HUES64 (cell line): ENCODE measurements at regions not wholly inside any gene's neighbourhood (a gene's known extent, or its start where the extent isn't known, plus 50 kb on each side); places are given as distances from the start of the nearest gene placed in this dataset.

Experiments
- H3K27ac ChIP-seq: 2 replicates; pipeline ENCODE4 v1.7.0; 2013; ENCODE audit warnings: low read depth, low read length, inconsistent platforms
- H3K27me3 ChIP-seq: 2 replicates; pipeline ENCODE4 v1.6.1; 2013; ENCODE audit warnings: mild to moderate bottlenecking, low read length; ENCODE audit not compliant: insufficient read depth
- H3K36me3 ChIP-seq: 2 replicates; pipeline ENCODE4 v1.6.1; 2013; ENCODE audit warnings: mild to moderate bottlenecking, low read length; ENCODE audit not compliant: insufficient read depth
- H3K4me1 ChIP-seq: 2 replicates; pipeline ENCODE4 v1.6.1; 2013; ENCODE audit warnings: mild to moderate bottlenecking, low read length, moderate library complexity; ENCODE audit not compliant: insufficient read depth
- H3K4me3 ChIP-seq: 2 replicates; pipeline ENCODE4 v1.5.1; 2013; ENCODE audit warnings: mild to moderate bottlenecking, low read length, moderate library complexity
- H3K9ac ChIP-seq: 2 replicates; pipeline ENCODE4 v1.6.1; 2013; ENCODE audit warnings: mild to moderate bottlenecking, low read depth, low read length
- H3K9me3 ChIP-seq: 2 replicates; pipeline ENCODE4 v1.6.1; 2013; ENCODE audit warnings: low read depth, low read length; ENCODE audit not compliant: insufficient read depth
- WGBS: fragments of 150-250, 120-280 bp; methylation state at CpG from one replicate; pipeline ENCODE4 v1.1.7; 2013; ENCODE audit warnings: missing lambda C conversion rate; 5-methylcytosine and 5-hydroxymethylcytosine counted together

DNA sequence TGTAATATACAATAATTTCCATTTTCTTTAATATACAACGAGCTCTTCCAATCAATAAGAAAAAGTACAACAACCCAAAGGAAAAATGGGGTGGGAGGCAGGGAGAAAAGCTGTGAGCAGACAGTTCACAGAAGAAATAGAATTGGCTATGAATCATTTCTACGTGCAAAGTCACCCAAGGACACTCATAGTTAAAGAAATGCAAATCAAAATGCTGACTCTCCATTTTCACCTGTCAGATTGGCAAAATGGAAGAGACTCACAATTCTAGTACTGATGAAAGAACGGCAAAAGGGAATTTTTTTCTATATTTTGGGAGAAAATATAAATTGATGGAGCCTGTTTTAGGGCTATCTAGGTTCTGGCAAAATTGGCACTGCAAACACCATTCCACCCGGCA lies 116.3 kb upstream of the MEF2A start:
- H3K4me1 ChIP-seq: no peaks in the 10 kb centered on the region
- WGBS: 91% methylated on average over 3 of the region's 4 CpGs

GRCh38 chr15:99450896-99451358 lies 114.9 kb upstream of the MEF2A start:
- H3K9ac ChIP-seq: no peak overlapping the region
- WGBS: 81% methylated on average over 14 of the region's 14 CpGs
- no peak overlapping the region for H3K27ac ChIP-seq

More for the DNA sequence above, 116.3 kb upstream of the MEF2A start:
- no peak overlapping the region for H3K27ac ChIP-seq
- no peak overlapping the region for H3K9ac ChIP-seq
- H3K36me3 ChIP-seq: no peaks in the 10 kb centered on the region
- no peaks in the 10 kb centered on the region for H3K9me3 ChIP-seq
- H3K4me3 ChIP-seq: no peak overlapping the region
- no peaks in the 10 kb centered on the region for H3K27me3 ChIP-seq

GRCh38 chr15:99451484-99451883 lies 114.3 kb upstream of the MEF2A start:
- Histone ChIP-seq H3K9ac (no peak overlapping the region), H3K27me3 (no peaks in the 10 kb centered on the region), H3K4me1 (no peaks in the 10 kb centered on the region), H3K36me3 (no peaks in the 10 kb centered on the region), H3K9me3 (no peaks in the 10 kb centered on the region), H3K27ac (no peak overlapping the region), H3K4me3 (no peak overlapping the region)
- WGBS: 93% methylated on average over 3 of the region's 3 CpGs

More at GRCh38 chr15:99450896-99451358, 114.9 kb upstream of the MEF2A start:
- Histone ChIP-seq H3K4me3 (no peak overlapping the region), H3K27me3 (no peaks in the 10 kb centered on the region), H3K9me3 (no peaks in the 10 kb centered on the region), H3K36me3 (no peaks in the 10 kb centered on the region), H3K4me1 (no peaks in the 10 kb centered on the region)

DNA sequence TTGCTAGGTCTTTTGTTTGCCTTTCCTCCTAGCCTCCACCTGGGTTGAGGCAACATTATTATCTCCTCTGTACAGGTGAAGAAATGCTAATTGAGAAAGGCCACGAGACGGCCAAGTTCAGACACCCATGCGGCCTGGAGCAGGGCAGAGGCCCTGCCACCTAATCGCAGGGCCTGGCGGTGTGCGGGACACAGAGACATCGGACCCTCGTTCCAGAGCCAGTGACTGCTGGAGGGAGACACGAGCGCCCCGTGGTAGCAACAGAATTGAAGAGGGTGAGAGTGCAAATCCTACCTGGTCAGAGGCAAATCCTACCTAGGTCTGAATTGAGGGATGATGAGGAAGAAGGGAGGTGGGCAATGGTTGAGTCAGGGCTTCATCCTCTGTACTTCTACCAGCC lies 113.8 kb upstream of the MEF2A start:
- 93% methylated on average over 11 of the region's 11 CpGs for WGBS
- Histone ChIP-seq H3K4me1 (no peaks in the 10 kb centered on the region), H3K27me3 (no peaks in the 10 kb centered on the region), H3K27ac (no peak overlapping the region), H3K9me3 (no peaks in the 10 kb centered on the region), H3K9ac (no peak overlapping the region), H3K4me3 (no peak overlapping the region), H3K36me3 (no peaks in the 10 kb centered on the region)

DNA sequence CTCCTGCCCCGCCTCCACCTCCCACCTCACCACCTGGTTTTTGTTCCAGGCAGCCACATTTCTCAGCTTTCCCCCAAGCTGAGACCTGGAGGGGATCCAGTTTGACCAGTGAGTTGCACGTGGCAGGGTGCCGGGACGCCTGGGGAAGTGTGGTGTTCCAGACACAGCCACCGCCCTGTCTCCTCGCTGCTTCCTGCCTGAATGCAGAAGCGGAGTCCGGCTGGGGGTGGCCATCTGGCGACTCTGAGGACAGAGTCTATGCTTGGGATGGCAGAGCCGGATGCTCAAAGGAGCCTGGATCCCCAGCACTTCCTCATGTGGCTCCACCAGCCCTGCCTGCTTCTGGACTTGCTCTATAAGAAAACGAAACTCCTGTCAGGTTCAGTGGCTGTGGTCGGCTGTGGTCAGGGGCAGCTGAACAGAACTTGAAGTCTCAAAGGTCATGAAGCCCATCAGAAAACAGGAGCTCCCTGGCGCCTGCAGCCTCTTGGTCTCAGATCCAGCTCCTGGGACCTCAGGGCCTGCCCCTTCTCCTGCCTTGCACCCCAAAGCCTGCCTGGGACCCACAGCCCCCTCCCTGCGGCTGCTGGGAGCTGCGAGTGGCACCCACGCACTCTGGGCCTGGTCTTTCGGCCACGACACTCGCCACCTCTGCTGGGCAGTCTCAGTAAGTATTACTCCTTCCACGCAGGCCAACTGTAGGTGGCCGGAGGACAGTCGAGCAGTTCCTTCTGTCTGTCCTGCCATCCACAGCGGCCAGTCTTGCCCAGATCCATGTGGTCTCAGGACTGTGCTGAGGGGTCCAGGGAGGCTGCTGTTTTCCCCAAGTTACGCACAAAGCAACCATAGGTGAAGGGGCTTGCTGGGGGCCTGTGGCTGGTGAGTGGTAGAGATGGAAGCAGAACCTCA lies 112.8 kb upstream of the MEF2A start:
- Histone ChIP-seq H3K27me3 (no peaks in the 10 kb centered on the region), H3K9ac (no peak overlapping the region), H3K36me3 (no peaks in the 10 kb centered on the region), H3K4me1 (no peaks in the 10 kb centered on the region), H3K27ac (no peak overlapping the region), H3K4me3 (no peak overlapping the region), H3K9me3 (no peaks in the 10 kb centered on the region)
- 90% methylated on average over 24 of the region's 24 CpGs for WGBS

DNA sequence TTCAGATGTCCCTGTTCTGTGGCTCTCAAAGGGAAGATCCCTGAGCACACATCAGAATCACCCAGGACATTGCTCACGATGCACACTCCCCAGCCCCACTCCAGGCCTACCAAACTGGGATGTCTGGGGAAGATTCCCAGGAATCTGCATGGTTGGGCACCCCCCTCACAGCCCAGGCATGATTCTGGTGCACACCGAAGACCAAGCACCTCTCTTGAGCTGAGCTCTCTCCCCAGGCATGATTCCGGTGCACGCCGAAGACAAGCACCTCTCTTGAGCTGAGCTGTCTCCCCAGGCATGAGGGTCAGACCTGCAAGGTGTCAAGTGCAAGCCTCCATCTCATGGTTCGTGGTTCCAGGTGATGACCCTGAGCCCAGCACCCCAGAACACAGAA lies 112.2 kb upstream of the MEF2A start:
- H3K9ac ChIP-seq: no peak overlapping the region
- H3K9me3 ChIP-seq: no peaks in the 10 kb centered on the region
- no peaks in the 10 kb centered on the region for H3K4me1 ChIP-seq
- H3K4me3 ChIP-seq: no peak overlapping the region
- H3K27ac ChIP-seq: no peak overlapping the region
- WGBS: 93% methylated on average over 6 of the region's 6 CpGs
- no peaks in the 10 kb centered on the region for H3K27me3 ChIP-seq
- no peaks in the 10 kb centered on the region for H3K36me3 ChIP-seq

GRCh38 chr15:99454107-99454809 lies 111.5 kb upstream of the MEF2A start:
- WGBS: 97% methylated on average over 6 of the region's 6 CpGs
- H3K4me1 ChIP-seq: no peaks in the 10 kb centered on the region
- H3K9ac ChIP-seq: no peak overlapping the region
- H3K27me3 ChIP-seq: no peaks in the 10 kb centered on the region
- H3K4me3 ChIP-seq: no peak overlapping the region
- no peaks in the 10 kb centered on the region for H3K9me3 ChIP-seq
- H3K36me3 ChIP-seq: no peaks in the 10 kb centered on the region
- H3K27ac ChIP-seq: no peak overlapping the region

GRCh38 chr15:99454941-99455788 lies 110.6 kb upstream of the MEF2A start:
- no peaks in the 10 kb centered on the region for H3K4me1 ChIP-seq
- H3K36me3 ChIP-seq: no peaks in the 10 kb centered on the region
- H3K27me3 ChIP-seq: no peaks in the 10 kb centered on the region
- H3K9ac ChIP-seq: no peak overlapping the region
- no peaks in the 10 kb centered on the region for H3K9me3 ChIP-seq
- H3K4me3 ChIP-seq: no peak overlapping the region
- WGBS: 80% methylated on average over 19 of the region's 19 CpGs
- no peak overlapping the region for H3K27ac ChIP-seq

GRCh38 chr15:99455789-99456160 lies 110.0 kb upstream of the MEF2A start:
- Histone ChIP-seq H3K4me1 (no peaks in the 10 kb centered on the region), H3K9me3 (no peaks in the 10 kb centered on the region), H3K27ac (no peak overlapping the region), H3K4me3 (no peak overlapping the region), H3K27me3 (no peaks in the 10 kb centered on the region), H3K36me3 (no peaks in the 10 kb centered on the region), H3K9ac (no peak overlapping the region)

DNA sequence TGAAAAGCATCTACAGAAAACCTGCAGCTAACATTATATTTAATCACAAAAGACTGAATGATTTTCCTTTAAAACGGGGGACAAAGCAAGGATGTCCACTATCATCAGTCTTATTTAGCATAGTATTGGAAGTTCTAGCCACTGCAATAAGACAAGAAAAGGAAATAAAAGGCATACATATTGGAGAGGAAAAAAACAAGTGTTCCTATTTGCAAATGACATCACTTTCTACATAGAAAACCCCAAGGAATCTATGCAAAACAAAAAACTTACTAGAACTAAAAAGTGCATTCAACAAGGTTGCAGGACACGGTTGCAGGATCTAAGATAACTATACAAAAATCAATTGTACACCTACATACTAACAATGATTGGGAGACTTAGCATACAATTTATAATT lies 101.6 kb upstream of the MEF2A start:
- WGBS: 100% methylated on average over 2 of the region's 2 CpGs
- no peak overlapping the region for H3K27ac ChIP-seq
- H3K36me3 ChIP-seq: no peaks in the 10 kb centered on the region
- no peak overlapping the region for H3K9ac ChIP-seq
- no peaks in the 10 kb centered on the region for H3K4me1 ChIP-seq
- H3K9me3 ChIP-seq: peaks cover 13% of the 10 kb centered on the region
- H3K27me3 ChIP-seq: no peaks in the 10 kb centered on the region
- H3K4me3 ChIP-seq: no peak overlapping the region
